ENCODE measurements at regions not wholly inside any gene's neighbourhood (a gene's known extent, or its start where the extent isn't known, plus 50 kb on each side); places are given as distances from the start of the nearest gene placed in this dataset.
A peak's percentile ranks its signal among the peaks of the same experiment; 100 is the strongest.
"Not testable (repeated sequence)": the region's sequence is repeated elsewhere in the genome, so short reads cannot be mapped to it uniquely, and the experiment has no call there.

DNA sequence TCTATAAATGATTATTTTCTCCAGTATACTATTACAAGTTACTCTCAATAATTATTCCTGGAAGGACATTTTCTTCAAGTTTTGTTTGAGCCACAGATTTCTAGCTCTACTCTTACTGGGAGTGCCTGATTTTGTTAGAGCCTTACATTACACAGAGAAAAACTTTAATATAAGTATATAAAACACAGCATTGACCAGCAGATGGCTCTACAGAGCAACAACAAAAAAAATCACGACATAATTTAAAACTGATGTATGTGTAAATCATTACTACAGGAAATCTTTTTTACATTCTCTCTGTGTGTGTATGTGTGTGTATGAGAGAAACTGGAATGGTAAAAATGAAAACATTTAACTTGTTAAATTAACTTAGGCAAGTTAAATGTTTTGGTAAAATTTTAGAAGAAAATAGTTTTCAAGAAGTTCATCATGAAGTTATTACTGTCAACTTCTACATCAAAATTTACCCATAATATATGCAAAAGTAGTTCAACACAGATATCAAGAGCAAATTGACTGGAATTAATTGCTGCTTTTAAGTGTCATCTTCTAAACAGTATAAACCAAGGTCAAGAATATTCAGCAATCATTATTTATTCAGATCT lies 103.3 kb downstream of the MDH1 start:
- Histone ChIP-seq H3K27ac (ENCODE audit: low read length) (no peak overlapping the region), H3K9me3 (replicated peaks; ENCODE audit: control insufficient read depth, low read depth, low read length) (no peaks in the 10 kb centered on the region), H3K4me3 (ENCODE audit: low read length) (no peak overlapping the region), H3K27me3 (ENCODE audit: control insufficient read depth, insufficient read depth, low read length) (no peaks in the 10 kb centered on the region), H3K4me1 (ENCODE audit: control insufficient read depth, insufficient read depth, low read length) (no peaks in the 10 kb centered on the region), H3K36me3 (ENCODE audit: control insufficient read depth, insufficient read depth, low read length) (no peaks in the 10 kb centered on the region)
- WGBS (ENCODE audit: insufficient coverage) = no CpG with 5 or more reads among the region's 1 CpG
- DNase-seq = peak; percentile 76

DNA sequence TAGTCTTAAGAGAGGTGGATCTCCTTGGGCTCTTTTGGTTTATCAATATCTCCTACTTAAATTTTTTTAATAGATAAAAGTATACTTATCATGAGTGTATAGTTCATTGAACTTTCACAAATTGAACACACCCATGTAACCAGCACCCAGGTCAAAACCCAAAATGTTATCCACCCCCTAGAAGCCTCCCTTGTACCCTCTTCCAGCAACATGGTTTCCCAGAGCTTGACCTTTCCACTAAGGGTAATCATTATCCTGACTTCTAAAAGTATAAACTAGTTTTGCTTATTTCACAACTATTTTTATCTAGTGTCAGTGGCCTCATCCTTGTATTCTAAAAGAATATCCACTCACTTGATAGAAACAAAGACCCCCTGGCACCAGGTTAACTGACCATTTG lies 106.8 kb downstream of the MDH1 start:
- no peaks in the 10 kb centered on the region for H3K9me3 ChIP-seq (replicated peaks; ENCODE audit: control insufficient read depth, low read depth, low read length)
- H3K27ac ChIP-seq (ENCODE audit: low read length) = no peak overlapping the region
- DNase-seq = no peak
- H3K36me3 ChIP-seq (ENCODE audit: control insufficient read depth, insufficient read depth, low read length) = no peaks in the 10 kb centered on the region
- H3K4me3 ChIP-seq (ENCODE audit: low read length) = no peak overlapping the region
- H3K4me1 ChIP-seq (ENCODE audit: control insufficient read depth, insufficient read depth, low read length) = peaks cover 5% of the 10 kb centered on the region
- H3K27me3 ChIP-seq (ENCODE audit: control insufficient read depth, insufficient read depth, low read length) = no peaks in the 10 kb centered on the region

DNA sequence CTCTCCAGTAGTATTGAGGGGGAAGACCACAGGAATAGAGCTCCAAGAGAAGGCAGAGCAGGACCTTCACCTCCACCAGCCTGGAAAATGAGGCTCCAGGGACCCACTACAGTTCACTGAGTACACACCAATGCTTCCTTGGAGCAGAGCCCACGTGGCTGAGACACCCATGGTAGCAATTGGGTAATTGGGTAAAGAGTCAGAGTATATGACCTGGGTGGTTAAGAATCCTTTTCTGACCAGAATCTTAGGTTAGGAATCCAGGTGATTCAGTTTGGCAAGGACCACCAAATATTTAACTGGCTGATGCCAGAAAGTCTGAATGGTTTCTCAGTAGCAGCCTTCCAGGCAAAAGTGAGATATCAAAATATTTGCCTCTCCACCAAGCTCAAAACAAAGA lies 107.7 kb downstream of the MDH1 start:
- H3K36me3 ChIP-seq (ENCODE audit: control insufficient read depth, insufficient read depth, low read length) = no peaks in the 10 kb centered on the region
- peaks cover 5% of the 10 kb centered on the region for H3K4me1 ChIP-seq (ENCODE audit: control insufficient read depth, insufficient read depth, low read length)
- no peak overlapping the region for H3K27ac ChIP-seq (ENCODE audit: low read length)
- no peaks in the 10 kb centered on the region for H3K9me3 ChIP-seq (replicated peaks; ENCODE audit: control insufficient read depth, low read depth, low read length)
- H3K4me3 ChIP-seq (ENCODE audit: low read length) = no peak overlapping the region
- H3K27me3 ChIP-seq (ENCODE audit: control insufficient read depth, insufficient read depth, low read length) = no peaks in the 10 kb centered on the region
- no peak for DNase-seq
- WGBS (ENCODE audit: insufficient coverage) = no CpG with 5 or more reads among the region's 1 CpG

DNA sequence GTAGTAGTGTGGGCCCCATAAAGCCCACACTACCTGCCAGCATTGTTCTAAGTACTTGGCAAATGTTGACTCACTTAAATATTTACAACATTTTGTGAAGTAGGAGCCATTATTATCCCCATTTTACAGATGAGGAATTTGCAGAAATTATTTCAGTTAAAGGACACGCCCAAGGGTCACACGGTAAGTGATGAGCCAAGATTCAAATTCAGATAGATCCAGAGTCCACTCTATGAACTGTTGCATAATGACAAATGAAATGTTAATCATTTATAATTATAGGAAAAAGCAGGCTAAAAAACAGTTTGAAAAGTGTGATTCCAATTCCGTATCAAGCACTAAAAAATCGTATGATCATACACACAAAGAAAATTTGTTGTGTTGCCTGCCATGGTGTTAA lies 108.4 kb downstream of the MDH1 start:
- Histone ChIP-seq H3K36me3 (ENCODE audit: control insufficient read depth, insufficient read depth, low read length) (no peaks in the 10 kb centered on the region), H3K27ac (ENCODE audit: low read length) (no peak overlapping the region), H3K4me1 (ENCODE audit: control insufficient read depth, insufficient read depth, low read length) (peaks cover 5% of the 10 kb centered on the region), H3K4me3 (ENCODE audit: low read length) (no peak overlapping the region), H3K27me3 (ENCODE audit: control insufficient read depth, insufficient read depth, low read length) (no peaks in the 10 kb centered on the region), H3K9me3 (replicated peaks; ENCODE audit: control insufficient read depth, low read depth, low read length) (no peaks in the 10 kb centered on the region)
- WGBS (ENCODE audit: insufficient coverage) = no CpG with 5 or more reads among the region's 4 CpGs
- DNase-seq = no peak

DNA sequence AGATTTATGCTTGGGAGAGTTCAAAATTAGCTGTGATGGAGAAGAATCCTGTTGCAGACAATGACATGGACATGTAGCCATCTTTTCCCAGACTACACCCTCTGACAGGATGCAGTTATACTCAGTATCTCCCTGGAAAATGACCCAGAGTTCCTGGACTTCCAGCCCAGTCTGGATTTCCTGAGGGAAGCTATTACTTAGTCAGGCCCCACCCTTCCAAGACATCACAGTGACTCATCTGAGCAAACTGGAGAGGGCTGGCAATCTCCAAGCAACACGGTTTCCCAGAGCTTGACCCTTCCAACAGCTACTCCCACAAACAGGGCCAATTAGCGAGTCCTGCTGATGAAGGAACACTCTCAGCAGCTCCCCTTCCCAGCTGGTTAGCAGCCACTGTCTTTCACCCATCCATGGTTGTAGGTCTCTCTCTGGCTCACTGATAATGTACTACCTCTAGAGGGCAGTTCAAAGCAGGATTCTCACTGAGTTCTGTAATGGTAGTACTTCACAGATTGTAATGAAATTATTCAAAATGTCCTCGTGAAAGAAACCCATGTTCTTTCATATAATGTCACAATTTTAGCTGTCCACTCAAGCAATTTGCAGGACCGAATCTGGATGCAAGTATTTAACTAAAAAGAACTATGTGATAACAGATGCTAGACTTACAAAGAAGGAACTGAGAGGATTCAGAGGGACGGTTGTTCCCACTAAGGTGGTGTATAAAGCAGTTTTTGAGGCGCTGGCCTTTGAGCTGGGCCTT lies 110.2 kb downstream of the MDH1 start:
- H3K27me3 ChIP-seq (ENCODE audit: control insufficient read depth, insufficient read depth, low read length) = no peaks in the 10 kb centered on the region

DNA sequence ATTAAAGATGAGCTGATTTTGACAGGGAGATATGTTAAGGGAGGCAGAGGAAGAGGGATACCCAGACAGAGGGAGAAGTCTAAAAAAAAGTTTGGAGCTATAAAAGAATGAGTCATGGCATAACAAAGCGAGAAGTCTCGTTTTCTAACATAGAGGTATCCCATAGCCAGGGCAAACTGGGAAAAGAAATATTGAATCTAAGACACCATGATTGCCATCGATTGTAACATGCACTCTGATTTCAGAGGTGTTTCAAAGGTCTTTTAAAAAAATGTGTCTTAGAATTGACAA lies 110.7 kb downstream of the MDH1 start:
- Histone ChIP-seq H3K27ac (ENCODE audit: low read length) (no peak overlapping the region), H3K4me3 (ENCODE audit: low read length) (no peak overlapping the region), H3K9me3 (replicated peaks; ENCODE audit: control insufficient read depth, low read depth, low read length) (no peaks in the 10 kb centered on the region), H3K36me3 (ENCODE audit: control insufficient read depth, insufficient read depth, low read length) (no peaks in the 10 kb centered on the region), H3K4me1 (ENCODE audit: control insufficient read depth, insufficient read depth, low read length) (peaks cover 5% of the 10 kb centered on the region), H3K27me3 (ENCODE audit: control insufficient read depth, insufficient read depth, low read length) (no peaks in the 10 kb centered on the region)
- no peak for DNase-seq
- 79% methylated on average over 2 of the region's 3 CpGs for WGBS (ENCODE audit: insufficient coverage)

More for the DNA sequence above, 110.2 kb downstream of the MDH1 start:
- H3K27ac ChIP-seq (ENCODE audit: low read length) = no peak overlapping the region
- H3K4me3 ChIP-seq (ENCODE audit: low read length) = no peak overlapping the region
- H3K36me3 ChIP-seq (ENCODE audit: control insufficient read depth, insufficient read depth, low read length) = no peaks in the 10 kb centered on the region
- WGBS (ENCODE audit: insufficient coverage) = 59% methylated on average over 4 of the region's 6 CpGs
- H3K9me3 ChIP-seq (replicated peaks; ENCODE audit: control insufficient read depth, low read depth, low read length) = no peaks in the 10 kb centered on the region
- peaks cover 5% of the 10 kb centered on the region for H3K4me1 ChIP-seq (ENCODE audit: control insufficient read depth, insufficient read depth, low read length)
- peak; percentile 84 for DNase-seq

DNA sequence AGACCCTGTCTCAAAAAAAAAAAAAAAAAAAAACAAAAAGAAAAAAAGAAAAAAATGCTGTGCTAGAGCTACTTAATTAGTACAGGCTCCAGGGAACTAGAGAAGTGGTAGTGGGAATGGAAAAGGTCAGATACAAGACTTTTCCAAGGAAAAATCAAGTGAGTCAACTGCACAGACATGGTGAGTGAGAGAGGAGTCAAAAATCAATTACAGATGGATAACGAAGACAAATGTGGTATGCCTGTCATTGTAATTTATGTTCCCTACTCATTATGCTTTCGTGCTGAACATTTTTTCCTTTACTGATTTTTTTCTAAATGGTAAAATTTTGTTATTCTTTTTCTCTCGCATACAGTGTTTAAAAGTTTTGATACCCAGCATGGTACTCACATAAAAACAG lies 111.5 kb downstream of the MDH1 start:
- Histone ChIP-seq H3K27ac (ENCODE audit: low read length) (no peak overlapping the region), H3K9me3 (replicated peaks; ENCODE audit: control insufficient read depth, low read depth, low read length) (no peaks in the 10 kb centered on the region)
- WGBS (ENCODE audit: insufficient coverage) = no CpG with 5 or more reads among the region's 3 CpGs

DNA sequence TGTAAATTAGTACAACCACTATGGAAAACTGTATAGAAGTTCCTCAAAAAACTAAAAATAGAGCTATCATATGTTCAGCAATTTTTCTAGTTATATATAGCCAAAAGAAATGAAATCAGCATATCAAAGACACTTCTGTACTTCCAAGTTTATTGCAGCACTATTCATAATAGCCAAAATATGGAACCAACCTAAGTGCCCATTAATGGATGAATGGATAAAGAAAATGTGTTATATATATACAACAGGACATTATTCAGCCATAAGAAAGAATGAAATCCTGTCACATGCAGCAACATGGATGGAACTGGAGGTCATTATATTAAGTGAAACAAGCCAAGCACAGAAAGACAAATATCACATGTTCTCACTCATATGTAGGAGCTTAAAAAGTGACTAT lies 112.6 kb downstream of the MDH1 start:
- Histone ChIP-seq H3K4me3 (ENCODE audit: low read length) (no peak overlapping the region), H3K36me3 (ENCODE audit: control insufficient read depth, insufficient read depth, low read length) (no peaks in the 10 kb centered on the region), H3K4me1 (ENCODE audit: control insufficient read depth, insufficient read depth, low read length) (peaks cover 5% of the 10 kb centered on the region), H3K27ac (ENCODE audit: low read length) (no peak overlapping the region), H3K9me3 (replicated peaks; ENCODE audit: control insufficient read depth, low read depth, low read length) (no peaks in the 10 kb centered on the region), H3K27me3 (ENCODE audit: control insufficient read depth, insufficient read depth, low read length) (no peaks in the 10 kb centered on the region)
- no peak for DNase-seq

More for the DNA sequence above, 111.5 kb downstream of the MDH1 start:
- Histone ChIP-seq H3K4me3 (ENCODE audit: low read length) (no peak overlapping the region), H3K36me3 (ENCODE audit: control insufficient read depth, insufficient read depth, low read length) (no peaks in the 10 kb centered on the region), H3K27me3 (ENCODE audit: control insufficient read depth, insufficient read depth, low read length) (no peaks in the 10 kb centered on the region), H3K4me1 (ENCODE audit: control insufficient read depth, insufficient read depth, low read length) (peaks cover 5% of the 10 kb centered on the region)
- no peak for DNase-seq

DNA sequence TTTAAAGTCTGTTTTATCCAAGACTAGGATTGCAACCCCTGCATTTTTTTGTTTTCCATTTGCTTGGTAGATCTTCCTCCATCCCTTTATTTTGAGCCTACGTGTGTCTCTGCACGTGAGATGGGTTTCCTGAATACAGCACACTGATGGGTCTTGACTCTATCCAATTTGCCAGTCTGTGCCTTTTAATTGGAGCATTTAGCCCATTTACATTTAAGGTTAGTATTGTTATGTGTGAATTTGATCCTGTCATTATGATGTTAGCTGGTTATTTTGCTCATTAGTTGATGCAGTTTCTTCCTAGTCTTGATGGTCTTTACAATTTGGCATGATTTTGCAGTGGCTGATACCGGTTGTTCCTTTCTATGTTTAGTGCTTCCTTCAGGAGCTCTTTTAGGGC lies 117.3 kb downstream of the MDH1 start:
- no CpG with 5 or more reads among the region's 3 CpGs for WGBS (ENCODE audit: insufficient coverage)
- not testable (repeated sequence) for H3K27ac ChIP-seq (ENCODE audit: low read length); H3K36me3 ChIP-seq (ENCODE audit: control insufficient read depth, insufficient read depth, low read length); H3K9me3 ChIP-seq (replicated peaks; ENCODE audit: control insufficient read depth, low read depth, low read length); DNase-seq; H3K4me3 ChIP-seq (ENCODE audit: low read length); H3K4me1 ChIP-seq (ENCODE audit: control insufficient read depth, insufficient read depth, low read length); H3K27me3 ChIP-seq (ENCODE audit: control insufficient read depth, insufficient read depth, low read length)

DNA sequence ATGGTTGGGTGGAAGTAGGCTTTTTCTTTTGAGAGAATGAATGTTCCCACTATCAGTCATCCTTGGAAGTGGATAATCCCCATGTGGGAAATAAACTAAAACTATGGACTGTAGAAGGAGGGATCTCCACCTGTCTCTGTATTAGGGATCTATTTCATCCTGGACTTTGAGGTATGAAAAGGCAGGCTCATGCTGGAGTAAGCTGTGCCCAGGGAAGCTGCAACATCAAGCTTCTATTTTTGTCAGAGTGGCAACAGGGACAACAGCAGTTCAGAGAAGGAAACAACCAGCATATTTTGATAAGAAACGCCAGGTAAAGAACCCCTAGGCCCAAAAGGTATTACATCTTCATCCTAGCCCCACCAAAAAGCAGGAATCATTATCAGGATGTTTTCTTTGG lies 122.0 kb downstream of the MDH1 start:
- WGBS (ENCODE audit: insufficient coverage) = no CpG with 5 or more reads among the region's 1 CpG
- Histone ChIP-seq H3K4me3 (ENCODE audit: low read length) (no peak overlapping the region), H3K27me3 (ENCODE audit: control insufficient read depth, insufficient read depth, low read length) (no peaks in the 10 kb centered on the region), H3K27ac (ENCODE audit: low read length) (peak overlapping the region; percentile 63), H3K4me1 (ENCODE audit: control insufficient read depth, insufficient read depth, low read length) (peaks cover 4% of the 10 kb centered on the region), H3K9me3 (replicated peaks; ENCODE audit: control insufficient read depth, low read depth, low read length) (peaks cover 3% of the 10 kb centered on the region), H3K36me3 (ENCODE audit: control insufficient read depth, insufficient read depth, low read length) (no peaks in the 10 kb centered on the region)
- DNase-seq = peak; percentile 18

DNA sequence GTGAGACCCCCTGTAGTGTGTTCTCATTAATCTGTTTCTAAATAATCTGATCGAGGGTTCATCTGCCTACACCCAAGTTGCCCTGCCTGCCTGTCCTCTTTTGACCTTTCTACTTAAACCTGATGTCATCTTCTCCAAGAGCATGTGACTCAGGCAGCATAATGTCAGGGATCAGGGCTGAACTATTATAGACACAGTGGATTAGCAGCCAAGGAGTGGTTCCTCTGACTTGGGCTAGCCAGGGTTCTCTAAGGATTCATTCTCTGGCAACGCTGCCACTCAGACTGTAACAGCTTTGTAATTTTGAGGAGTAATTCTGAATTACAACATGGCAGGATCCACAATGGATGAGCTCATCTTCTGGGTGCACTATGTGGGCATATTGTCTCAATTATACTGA lies 124.0 kb downstream of the MDH1 start:
- Histone ChIP-seq H3K4me1 (ENCODE audit: control insufficient read depth, insufficient read depth, low read length) (peaks cover 4% of the 10 kb centered on the region), H3K9me3 (replicated peaks; ENCODE audit: control insufficient read depth, low read depth, low read length) (peaks cover 3% of the 10 kb centered on the region), H3K27ac (ENCODE audit: low read length) (no peak overlapping the region), H3K27me3 (ENCODE audit: control insufficient read depth, insufficient read depth, low read length) (no peaks in the 10 kb centered on the region), H3K4me3 (ENCODE audit: low read length) (no peak overlapping the region), H3K36me3 (ENCODE audit: control insufficient read depth, insufficient read depth, low read length) (no peaks in the 10 kb centered on the region)
- peak; percentile 35 for DNase-seq
- no CpG with 5 or more reads among the region's 2 CpGs for WGBS (ENCODE audit: insufficient coverage)

Measured in muscle of leg (tissue), 3 donors.